GM19467 (cell line): ENCODE measurements at regions not wholly inside any gene's neighbourhood (a gene's known extent, or its start where the extent isn't known, plus 50 kb on each side); places are given as distances from the start of the nearest gene placed in this dataset.
"Not testable (repeated sequence)": the region's sequence is repeated elsewhere in the genome, so short reads cannot be mapped to it uniquely, and the experiment has no call there.

Source experiments
- ATAC-seq: cut with Tn5 transposase; IDR thresholded peaks from one replicate; pipeline ENCODE4 v1.9.1; 2021; ENCODE audit warnings: mild to moderate bottlenecking, moderate library complexity; ENCODE audit not compliant: unreplicated experiment

DNA sequence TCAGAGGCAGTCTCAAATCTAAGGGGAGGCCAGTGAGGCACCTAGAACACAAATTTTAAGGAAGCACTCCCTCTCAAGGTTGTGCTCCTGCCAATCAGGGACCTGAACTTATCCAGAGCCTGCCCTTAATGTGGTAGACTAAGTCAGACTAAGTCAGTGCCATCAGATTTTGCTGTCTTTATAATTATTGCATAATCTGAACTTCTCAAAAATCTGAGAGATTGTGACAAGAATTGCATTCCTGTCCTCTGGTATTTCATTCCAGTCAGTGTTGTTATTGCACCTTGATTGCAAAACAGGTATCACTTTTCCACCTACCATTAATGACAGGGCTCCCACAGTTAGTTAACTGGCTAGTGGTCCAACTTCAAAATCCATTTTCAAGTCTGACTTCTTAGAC lies 197.1 kb upstream of the HCN1 start:
- ATAC-seq: no peak

DNA sequence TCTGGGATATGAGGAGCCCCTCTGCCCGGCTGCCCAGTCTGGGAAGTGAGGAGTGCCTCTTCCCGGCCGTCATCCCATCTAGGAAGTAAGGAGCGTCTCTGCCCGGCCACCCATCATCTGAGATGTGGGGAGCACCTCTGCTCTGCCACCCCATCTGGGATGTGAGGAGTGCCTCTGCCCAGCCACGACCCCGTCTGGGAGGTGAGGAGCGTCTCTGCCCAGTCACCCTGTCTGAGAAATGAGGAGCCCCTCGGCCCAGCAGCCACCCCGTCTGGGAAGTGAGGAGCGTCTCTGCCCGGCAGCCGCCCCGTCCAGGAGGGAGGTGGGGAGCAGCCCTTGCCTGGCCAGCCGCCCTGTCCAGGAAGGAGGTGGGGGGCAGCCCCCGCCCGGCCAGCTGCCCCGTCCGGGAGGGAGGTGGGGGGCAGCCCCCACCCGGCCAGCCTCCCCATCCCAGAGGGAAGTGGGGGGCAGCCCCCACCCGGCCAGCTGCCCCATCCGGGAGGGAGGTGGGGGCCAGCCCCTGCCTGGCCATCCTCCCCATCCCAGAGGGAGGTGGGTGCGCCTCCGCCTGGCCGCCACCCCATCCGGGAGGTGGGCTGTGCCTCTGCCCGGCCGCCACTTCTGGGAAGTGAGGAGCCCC lies 194.4 kb upstream of the HCN1 start:
- not testable (repeated sequence) for ATAC-seq

DNA sequence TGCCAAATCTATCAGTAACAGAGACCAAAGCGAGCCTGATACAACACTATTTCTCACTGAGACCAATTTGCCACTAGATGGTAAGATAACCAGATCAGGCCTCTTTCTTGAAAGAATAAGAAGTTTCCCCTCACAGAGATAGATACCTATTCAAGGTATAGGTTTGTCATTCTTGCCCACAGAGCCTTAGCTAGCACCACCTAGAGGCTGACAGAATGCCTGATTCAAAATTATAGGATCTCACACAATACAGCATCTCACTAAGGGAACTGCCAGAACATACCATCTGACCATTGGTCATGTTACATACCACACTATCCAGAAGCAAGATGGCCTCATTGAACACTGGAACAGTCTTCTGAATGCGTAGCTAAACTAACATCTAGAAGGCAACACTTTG lies 166.6 kb upstream of the HCN1 start:
- no peak for ATAC-seq

DNA sequence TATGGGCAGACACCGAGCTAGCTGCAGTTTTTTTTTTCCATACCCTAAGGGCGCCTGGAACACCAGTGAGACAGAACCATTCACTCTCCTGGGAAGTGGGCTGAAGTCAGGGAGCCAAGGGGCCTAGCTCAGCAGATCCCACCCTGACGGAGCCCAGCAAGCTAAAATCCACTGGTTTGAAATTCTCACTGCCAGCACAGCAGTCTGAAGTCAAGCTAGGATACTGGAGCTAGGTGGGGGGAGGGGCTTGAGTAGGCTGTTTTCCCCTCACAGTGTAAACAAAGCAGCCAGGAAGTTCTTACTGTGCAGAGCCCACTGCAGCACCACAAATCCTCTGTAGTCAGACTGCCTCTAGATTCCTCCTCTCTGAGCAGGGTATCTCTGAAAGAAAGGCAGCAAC lies 151.7 kb upstream of the HCN1 start:
- ATAC-seq: no peak

DNA sequence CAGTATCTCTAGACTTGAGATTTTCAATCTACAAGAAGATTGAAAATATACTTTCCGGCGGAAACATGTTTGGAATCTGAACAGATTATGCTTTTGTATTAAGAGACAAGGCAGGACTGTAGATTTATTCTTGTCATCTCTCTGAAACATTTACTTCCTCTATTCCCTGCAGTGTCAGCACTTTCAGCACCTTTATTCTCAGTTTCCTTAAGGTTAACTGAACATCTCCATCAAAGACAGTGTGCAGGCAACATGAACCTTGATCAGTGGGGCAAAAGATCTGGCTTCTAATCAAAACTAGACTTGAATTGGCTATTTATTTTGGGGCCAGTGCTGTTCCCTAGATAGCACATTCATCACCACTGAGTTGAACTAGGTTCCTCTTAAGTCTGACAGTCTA lies 129.9 kb upstream of the HCN1 start:
- ATAC-seq: no peak

DNA sequence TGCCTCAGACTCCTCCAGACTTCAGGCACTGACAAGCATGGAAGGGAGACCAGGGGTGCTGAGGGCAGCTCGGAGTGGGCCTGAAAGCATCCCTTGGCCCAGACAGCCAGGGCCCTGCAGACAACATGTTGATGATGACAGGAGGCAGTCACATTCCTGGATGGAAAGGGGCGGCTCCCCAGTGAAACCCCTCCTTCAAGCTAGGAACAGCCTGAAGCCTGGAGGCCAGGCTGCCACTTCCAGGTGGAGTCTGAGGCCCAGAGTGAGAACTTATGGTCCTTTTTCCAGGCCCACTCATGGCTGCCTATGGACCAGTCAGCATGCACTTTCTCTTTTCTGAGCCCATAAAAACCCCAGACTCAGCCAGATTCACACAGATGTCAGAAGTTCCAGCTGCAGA lies 104.2 kb upstream of the HCN1 start:
- ATAC-seq: no peak

DNA sequence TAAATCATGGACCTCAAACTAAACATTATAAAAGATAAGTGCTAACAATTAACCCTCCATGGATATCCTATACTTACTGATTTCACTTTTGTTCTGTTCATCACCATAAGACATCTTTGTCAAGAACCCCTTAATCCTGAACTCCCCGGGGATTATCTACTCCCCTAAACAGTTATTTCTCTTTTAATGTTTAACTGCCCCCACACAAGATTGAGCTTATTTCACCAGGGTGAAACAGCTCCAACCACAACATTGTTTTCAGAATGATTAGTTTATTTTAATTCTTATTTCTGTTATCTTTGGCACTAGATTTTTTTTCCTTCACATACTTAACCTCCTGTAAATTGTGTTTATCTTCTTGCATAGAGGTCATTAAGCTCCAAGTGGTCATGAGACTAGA lies 103.2 kb upstream of the HCN1 start:
- no peak for ATAC-seq

DNA sequence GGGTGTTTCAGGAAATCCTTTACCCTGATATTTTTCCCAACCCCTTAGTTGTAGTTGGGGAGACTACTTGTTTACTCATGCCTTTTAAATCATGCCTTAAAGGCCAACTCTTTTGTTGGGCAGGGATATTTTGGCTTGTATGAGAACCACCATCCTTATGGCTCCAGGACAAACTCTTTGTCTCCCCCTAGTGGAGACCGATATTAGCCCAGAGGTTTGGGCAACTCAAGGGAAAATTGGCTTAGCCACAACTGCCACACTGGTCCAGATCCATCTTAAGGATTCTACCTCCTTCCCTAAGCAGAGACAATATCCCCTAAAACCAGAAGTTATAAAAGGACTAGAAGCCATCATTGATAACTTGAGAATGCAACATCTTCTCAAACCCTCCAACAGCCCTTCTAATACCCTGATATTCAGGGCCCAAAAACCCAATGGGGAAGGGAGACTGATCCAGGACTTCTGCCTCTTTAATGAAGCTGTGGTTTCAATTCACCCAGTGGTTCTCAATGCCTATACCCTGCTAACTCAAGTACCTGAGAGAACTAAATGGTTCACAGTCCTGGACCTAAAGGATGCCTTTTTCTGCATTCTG lies 100.9 kb upstream of the HCN1 start:
- no peak for ATAC-seq

DNA sequence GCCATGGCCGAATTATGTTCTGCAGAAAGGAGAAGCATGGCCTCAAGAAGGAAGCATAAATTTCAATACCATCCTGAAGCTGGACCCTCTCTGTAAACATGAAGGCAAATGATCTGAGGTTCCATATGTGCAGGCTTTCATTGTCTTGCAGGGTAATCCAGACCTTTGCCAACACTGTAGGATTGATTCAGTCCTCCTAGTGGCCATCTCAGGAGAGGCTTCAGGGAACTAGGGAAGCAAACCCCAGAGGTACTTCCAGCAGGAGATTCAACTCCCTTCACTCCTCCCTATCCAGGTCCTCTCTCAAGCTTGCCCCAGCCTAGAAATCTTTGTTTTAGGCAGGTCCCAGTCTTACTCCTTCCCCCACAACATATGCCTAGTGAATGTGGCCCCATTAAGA lies 99.3 kb upstream of the HCN1 start:
- ATAC-seq: no peak

DNA sequence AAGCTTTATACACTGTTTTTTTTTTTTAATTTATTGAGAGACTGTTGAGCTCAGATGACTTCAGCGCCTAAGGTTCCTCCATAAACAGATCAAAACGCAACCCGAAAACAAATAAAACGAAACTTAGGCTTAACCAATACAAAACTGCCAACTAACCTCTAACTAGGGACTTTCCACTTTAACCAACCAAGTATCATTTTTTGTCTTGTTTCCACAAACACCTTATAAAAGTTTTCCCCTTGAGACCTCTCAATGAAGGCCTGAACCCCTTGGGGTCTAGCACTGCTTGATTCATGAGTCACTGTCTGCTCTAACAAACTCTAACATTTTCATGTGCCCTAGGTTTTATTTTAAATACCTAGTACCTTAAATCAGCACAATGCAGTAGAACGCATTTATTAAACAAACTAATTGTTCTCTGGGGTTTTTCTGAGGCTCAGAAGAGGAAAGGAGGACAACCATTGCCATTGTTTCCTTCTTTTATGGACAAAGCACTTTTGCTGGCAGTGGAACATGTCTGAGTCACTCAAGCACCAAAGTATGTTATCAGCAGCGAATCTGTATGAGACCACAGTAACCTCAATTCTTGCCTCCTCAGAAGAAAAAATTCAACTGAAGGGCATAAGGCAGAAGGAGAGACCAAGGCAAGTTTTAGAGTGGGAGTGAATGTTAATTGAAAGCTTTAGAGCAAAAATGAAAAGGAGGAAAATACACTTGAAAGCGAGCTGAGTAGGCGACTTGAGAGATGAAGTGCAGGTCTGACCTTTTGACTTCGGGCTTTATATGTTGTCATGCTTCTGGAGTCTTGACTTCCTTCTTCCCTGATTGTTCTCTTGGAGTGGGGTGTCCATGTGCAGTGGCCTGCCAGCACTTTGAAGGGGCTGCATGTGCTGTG lies 97.7 kb upstream of the HCN1 start:
- peak; percentile 79 for ATAC-seq

DNA sequence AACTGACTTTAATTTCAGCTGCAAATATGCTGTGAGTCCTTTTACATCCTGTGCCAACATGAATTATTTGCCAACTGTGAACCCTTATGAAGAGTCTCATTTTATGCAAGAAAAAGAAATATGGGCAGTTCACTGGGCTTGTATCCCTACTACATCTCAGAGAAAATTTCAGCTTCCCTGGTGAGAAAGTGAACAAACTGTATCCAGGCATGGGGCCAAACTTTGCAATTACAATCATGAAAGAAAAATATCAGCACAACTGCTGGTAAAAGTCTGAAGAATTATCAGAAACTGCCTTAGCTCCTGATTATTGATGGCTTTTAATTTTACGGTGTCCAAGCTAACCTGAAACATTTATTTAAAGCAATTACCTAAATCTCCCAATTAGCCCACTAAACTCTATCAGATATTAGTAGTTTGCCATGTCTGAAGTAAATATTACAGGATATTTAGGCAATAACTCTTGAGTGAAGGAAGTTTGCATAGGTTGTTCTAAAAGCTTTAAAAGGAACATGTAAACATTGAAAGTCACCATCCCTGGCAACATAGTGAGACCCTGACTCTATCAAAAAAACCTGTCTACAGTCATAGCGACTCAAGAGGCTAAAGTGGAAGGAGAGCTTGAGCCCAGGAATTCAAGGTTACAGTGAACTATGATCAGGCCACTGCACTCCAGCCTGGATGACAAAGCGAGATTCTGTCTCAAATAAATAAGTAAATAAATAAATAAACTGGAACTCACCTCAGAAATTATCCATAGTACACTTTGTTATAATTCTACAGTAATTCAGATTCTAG lies 83.9 kb upstream of the HCN1 start:
- no peak for ATAC-seq

DNA sequence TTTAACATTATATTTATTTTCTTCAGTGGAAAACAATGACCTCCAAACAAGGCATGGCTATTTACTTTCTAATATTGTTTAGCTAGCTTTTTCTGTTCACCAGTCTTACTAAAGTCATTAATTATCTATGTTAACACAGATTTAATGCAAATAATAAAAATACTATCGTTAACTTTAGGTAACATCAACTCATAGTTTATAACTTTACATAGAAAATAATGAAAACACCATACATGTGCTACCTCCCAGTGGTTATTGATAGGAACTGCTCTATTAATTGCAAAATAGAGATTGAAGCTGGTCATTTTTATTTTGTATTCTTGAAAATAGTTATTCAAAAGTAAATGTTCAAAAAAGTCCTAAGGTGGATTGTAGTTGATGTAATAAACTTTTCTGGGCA lies 78.3 kb upstream of the HCN1 start:
- ATAC-seq: no peak

DNA sequence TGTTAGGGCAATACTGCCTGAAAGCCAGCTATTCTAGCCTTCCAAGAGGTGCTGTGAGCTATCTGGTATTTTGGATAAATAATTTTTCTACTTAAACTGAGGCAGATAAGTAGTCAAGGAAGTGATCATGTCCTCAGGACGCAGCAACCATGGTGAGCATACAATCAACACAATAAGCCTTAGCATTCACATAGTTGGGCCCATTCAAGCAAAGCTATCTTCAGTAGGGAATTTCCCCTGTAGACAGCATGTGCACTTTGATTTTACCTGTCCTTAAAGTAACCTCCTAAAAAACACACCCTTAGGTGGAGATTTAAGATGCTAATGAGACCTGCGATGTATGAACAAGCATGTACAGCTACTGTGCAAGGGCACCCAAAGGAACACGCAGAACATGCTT lies 76.2 kb upstream of the HCN1 start:
- no peak for ATAC-seq

DNA sequence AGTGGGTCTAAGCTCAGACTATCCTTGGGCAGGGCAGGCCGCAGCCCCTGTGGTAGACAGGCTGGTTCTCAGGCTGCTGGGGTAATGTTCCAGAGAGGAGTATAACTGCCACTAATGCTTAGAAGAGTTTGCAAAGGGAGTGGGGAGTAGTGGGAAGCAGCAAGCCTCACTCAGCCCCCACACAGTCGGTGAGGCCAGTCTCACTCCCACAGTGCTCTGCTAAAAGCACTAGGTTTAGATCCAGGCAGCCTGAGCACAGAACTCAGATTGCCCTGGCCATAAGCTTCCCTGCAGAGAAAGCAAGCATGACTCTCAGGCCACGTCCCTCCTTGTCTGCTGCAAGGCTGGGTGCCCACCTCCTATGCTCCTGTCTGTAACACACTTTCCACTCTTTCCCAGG lies 69.4 kb upstream of the HCN1 start:
- ATAC-seq: no peak

DNA sequence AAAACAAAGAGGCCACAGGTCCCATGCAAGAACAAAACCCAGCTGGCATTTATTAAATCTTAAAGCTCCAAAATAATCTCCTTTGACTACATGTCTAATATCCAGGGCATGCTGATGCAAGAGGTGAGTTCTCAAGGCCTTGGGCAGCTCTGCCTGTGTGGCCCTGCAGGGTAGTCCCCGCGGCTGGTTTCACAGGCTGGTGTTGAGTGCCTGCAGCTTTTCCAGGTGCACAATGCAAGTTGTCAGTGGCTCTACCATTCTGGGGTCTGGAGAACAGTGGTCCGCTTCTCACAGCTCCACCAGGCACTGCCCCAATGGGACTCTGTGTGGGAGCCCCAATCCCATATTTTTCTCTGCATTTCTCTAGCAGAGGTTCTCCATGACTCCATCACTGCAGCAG lies 54.4 kb upstream of the HCN1 start:
- ATAC-seq: no peak

DNA sequence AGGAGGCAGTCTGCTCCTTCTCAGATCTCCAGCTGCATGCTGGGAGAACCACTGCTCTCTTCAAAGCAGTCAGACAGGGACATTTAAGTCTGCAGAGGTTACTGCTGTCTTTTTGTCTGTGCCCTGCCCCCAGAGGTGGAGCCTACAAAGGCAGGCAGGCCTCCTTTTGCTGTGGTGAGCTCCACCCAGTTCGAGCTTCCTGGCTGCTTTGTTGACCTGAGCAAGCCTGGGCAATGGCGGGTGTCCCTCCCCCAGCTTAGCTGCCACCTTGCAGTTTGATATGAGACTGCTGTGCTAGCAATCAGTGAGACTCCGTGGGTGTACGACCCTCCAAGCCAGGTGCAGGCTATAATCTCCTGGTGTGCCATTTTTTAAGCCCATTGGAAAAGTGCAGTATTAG lies 52.3 kb upstream of the HCN1 start:
- ATAC-seq: not testable (repeated sequence)
